DMS153 treated with DMSO at 0.1 percent for 48 hours (cell line): ENCODE measurements at regions not wholly inside any gene's neighbourhood (a gene's known extent, or its start where the extent isn't known, plus 50 kb on each side); places are given as distances from the start of the nearest gene placed in this dataset.
"Not testable (repeated sequence)": the region's sequence is repeated elsewhere in the genome, so short reads cannot be mapped to it uniquely, and the experiment has no call there.

Experiments used
- DNase-seq: peaks from one replicate; lab custom pipeline; 2025; ENCODE audit not compliant: unreplicated experiment; lab: John Stamatoyannopoulos, UW

DNA sequence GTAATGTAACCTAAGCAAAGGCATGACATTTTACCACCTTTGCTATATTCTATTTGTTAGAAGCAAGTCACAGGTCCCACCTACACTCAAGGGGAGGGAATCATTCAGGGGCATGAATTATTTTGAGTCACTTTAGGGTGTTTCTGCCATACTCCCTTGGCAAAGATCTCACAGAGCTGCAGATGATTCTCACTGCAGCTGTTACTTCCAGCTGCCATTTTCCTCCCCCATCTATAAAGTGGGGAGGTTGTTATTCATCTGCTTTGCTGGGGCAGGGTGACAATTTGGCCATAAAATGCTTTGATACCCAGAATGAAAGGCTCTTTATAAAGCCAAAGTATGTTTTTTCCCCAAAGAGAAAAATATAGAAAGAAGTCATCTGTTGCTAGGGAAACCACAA, 136.5 kb upstream of the SMIM31 start:
- DNase-seq: no peak

DNA sequence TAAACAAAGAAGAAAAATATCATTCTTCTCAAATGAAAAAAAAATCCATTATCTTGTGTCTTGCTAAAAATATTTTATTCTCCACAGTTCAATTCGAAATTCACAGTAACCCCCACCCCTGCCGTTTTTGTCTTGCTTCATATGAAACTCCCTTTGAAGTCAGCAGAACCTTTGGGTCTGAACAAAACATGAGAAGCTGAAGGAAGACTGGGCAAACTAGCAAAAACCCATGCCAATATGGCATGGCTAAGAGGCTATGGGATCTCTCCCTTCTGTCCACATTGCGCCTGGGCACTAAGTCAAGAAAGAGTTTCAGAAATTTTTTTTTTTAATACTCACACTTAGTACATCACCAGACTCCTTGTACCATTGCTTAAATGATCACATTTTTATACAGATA, 136.0 kb upstream of the SMIM31 start:
- no peak for DNase-seq

DNA sequence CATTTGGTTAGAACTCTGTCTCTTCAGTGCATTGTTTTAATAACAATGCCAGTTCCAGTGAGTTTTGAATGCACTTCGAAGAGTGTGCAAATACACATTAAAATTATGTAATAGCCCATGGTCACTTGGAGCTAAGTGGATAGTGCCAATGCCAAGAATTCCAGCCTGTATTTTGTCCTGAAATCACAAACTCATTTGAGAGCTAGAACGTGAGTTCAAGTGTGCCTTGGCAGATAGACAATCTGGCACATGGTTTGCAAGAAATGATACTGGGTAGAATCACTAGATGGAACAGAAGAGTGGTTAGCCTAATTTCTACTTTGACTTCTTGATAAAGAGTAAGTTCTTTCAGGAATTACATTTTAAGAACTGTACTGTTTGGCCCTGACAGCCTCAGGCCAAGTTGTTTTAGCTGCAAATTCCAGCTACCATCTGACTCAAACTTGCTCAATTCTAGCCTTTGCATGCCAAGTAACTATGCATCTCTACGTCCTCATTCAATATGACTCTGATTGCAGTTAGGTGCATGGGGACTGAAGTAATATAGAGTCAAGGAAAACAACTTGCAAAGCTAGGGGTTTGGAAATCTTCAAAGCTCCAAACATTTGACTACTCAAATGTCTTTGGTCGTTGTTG, 131.9 kb upstream of the SMIM31 start:
- DNase-seq: no peak

DNA sequence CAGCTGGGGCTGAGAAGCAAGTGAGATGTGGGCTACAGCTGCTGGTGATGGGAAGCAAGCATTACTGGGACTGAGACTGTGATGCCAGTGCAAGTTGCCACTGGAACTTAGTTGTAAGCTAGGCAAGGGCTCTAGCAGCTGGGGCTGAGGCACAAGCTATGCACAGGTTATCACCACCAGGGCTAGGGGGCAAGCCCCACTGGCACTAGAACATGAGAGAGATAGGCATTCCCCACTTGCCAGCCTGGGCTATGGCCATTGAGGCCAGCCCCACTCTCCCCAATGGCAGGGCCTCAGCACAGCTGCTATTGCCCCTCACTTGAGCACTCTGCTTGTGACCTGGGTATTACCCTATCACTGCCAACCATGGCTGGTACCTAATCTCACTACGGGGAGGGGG, 130.8 kb upstream of the SMIM31 start:
- no peak for DNase-seq

DNA sequence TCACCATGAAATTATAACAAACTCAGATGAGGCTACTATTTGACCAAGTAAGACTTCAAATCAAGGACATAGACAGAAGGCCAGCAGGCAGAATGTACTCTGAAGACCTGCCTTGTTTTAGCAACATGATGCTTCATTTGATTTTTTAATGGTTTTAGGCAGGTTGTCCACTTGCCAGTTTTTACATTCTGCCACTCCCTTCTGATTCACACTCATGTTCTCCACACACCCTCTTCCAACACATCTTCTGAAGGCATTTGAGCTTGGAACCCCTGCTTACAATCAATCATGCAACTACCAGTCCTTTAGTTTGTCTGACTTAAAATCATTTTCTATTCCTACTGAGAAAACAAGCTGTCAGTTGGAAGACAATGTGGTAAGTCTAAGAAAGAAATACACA, 114.9 kb upstream of the SMIM31 start:
- DNase-seq: no peak

DNA sequence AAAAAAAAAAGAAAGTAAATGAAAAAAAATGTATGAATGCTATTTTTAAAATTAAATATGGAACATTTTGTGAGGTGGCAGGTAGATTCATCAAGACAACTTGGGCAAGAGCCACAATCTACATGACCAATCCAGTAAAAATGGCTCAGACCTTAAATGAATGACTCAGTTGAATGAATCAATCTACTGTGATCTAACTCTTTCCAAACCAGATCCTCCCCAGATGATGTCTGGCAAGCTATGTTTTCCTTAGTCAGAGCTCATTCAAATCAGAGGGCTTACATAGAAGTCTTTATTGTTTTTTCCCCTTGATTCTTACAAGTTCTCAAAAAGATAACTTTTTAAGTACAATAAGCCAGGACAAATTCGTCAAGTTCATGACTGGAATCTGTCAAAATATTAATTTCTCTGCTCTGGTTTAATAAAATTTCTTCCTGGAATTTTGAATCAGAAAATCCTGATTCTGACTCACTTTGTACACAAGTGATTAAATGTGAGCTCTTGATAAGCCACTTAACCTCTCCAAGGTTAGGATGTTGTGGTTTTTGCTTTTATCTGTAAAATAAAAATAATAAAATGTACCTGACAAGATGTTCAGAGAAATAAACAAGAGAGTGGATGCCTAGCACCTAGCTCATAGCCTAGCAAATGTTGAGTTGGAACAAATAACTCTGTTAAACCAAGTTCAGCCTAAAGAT, 105.6 kb upstream of the SMIM31 start:
- no peak for DNase-seq

DNA sequence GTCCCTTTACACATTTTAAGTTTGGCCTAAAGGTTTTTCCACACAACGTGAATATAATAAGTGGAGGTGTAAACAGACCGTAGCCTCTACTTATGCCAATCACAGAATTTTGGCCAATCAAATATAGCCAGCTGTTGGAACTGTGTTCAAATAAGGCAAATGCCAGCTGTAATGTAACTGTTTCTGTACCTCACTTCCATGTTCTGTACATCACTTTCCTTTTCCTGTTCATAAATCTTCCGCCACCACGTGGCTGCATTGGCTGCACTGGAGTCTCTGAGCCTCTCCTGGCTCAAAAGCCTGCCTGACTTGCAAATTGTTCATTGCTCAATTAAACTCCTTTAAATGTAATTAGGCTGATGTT, 105.1 kb upstream of the SMIM31 start:
- DNase-seq: no peak

DNA sequence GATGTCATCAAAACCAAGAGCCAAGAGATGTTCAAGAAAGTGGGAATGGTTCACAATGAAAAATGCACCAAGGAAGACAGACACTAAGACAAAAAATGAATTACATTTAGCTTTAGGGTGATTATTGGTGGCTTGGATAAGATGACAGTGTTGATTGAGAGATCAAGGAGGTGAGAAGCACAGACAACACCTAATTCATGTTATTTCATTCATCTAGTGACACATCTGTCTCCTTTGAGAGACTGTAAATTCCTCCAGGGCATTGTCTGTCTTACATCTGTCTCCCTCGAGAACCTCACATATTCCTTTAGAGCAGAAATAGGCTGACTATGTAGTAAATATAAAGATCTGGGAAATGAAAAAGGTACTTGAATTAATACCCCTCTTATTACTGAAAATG, 94.2 kb upstream of the SMIM31 start:
- no peak for DNase-seq

DNA sequence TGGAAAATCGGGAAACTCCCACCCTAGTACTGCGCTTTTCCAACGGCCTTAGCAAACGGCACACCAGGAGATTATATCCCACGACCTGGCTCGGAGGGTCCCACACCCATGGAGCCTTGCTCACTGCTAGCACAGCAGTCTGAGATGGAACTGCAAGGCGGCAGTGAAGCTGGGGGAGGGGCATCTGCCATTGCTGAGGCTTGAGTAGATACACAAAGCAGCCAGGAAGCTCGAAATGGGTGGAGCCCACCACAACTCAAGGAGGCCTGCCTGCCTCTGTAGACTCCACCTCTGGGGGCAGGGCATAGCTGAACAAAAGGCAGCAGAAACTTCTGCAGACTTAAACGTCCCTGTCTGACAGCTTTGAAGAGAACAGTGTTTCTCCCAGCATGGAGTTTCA, 77.8 kb upstream of the SMIM31 start:
- not testable (repeated sequence) for DNase-seq

DNA sequence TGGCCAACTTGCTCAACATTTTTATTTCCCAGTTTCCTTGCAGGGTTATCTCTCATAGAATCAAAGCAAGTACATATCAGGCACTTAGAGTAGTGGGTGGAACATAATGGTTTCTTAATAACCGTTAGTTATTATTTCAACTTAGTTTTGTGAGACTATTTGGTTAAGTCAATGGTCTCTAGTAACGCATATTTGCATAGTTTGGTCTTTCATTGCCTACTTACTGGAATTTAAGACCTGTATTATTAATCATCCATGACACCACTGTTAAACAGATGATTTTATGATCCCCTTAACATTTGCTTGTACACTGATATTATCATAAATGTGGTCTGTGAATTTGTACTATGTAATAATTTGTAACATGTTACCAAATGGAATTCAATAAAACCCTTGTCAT, 70.9 kb upstream of the SMIM31 start:
- no peak for DNase-seq

DNA sequence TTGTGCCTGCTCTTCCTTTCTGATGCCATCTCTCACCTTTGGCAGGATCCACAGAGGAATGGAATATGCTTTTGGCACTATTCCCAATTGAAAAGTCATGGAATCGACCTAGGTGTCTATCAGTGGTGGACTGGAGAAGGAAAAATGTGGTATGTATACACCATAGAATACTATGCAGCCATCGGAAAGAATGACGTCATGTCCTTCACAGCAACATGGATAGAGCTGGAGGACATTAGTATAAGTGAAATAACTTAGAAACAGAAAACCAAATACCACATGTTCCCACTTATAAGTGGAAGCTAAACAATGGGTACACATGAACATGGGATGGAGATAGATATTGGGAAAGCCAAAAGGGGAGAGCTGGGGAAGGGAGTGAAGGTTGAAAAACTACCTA, 58.3 kb upstream of the SMIM31 start:
- DNase-seq: no peak

DNA sequence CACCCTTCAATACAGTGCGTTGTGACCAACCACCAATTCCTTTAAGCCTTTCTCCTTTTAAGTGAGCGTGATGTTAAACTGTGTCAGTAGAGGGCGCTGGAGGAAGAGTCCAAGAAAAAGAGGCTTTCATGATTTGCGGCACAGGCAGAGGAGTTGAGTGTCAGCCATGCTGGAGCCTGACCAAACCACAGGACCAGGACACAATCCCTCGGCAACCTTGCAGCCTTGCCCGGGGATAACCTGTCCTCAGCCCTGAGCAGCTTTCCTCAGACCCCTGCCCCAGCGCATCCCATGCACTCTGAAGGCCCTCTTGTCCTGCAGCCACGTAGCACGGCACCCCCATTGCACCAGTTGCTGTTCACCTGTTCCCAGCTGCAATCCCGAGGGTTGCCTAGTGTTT, 53.5 kb upstream of the SMIM31 start:
- DNase-seq: no peak

DNA sequence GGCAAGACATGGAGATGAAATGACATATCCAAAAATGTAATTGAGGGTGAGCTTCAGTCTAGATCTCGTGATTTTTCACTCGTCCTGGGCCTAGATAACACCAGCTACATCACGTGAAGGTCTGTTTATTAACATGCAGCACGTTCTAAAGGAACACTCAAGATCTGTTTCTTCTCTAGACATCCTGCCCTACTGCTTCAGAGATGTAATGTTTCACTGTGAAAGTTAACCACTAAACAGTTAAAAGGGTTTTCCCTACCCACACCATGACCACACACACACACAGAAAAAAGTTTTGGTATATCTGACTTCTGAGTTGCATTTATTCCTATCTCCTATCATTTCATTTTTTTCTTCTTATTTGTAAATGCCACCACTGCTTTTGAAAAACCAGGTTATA, 52.3 kb upstream of the SMIM31 start:
- no peak for DNase-seq
